ENCODE measurements at regions not wholly inside any gene's neighbourhood (a gene's known extent, or its start where the extent isn't known, plus 50 kb on each side); places are given as distances from the start of the nearest gene placed in this dataset.

DNA sequence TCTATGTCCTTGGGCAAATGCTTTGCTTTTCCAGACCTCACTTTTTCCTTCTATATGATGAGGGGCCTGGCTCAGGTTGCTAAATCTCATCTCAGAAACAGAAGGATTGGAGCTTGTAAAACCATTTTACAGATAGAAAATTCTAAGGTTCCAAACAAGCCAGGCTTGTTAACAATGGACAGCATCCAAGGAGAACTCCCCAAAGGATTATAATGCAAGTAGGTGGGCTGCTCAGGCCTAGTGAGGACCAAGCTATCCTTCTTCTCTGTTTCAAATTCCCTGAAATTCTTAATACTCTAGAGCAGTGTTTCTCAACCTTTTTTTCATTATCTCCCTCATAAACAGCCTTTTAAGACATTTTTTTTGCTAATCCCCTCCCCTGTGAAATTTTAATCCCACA, 269.8 kb downstream of the TMEM38B start:
- TF ChIP-seq, protein P1, sequence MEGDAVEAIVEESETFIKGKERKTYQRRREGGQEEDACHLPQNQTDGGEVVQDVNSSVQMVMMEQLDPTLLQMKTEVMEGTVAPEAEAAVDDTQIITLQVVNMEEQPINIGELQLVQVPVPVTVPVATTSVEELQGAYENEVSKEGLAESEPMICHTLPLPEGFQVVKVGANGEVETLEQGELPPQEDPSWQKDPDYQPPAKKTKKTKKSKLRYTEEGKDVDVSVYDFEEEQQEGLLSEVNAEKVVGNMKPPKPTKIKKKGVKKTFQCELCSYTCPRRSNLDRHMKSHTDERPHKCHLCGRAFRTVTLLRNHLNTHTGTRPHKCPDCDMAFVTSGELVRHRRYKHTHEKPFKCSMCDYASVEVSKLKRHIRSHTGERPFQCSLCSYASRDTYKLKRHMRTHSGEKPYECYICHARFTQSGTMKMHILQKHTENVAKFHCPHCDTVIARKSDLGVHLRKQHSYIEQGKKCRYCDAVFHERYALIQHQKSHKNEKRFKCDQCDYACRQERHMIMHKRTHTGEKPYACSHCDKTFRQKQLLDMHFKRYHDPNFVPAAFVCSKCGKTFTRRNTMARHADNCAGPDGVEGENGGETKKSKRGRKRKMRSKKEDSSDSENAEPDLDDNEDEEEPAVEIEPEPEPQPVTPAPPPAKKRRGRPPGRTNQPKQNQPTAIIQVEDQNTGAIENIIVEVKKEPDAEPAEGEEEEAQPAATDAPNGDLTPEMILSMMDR (IDR thresholded peaks at IDR 0.05), result no peak
- TF ChIP-seq POLR2A (IDR thresholded peaks at IDR 0.05), result no peak
